ENCODE measurements at regions not wholly inside any gene's neighbourhood (a gene's known extent, or its start where the extent isn't known, plus 50 kb on each side); places are given as distances from the start of the nearest gene placed in this dataset.

DNA sequence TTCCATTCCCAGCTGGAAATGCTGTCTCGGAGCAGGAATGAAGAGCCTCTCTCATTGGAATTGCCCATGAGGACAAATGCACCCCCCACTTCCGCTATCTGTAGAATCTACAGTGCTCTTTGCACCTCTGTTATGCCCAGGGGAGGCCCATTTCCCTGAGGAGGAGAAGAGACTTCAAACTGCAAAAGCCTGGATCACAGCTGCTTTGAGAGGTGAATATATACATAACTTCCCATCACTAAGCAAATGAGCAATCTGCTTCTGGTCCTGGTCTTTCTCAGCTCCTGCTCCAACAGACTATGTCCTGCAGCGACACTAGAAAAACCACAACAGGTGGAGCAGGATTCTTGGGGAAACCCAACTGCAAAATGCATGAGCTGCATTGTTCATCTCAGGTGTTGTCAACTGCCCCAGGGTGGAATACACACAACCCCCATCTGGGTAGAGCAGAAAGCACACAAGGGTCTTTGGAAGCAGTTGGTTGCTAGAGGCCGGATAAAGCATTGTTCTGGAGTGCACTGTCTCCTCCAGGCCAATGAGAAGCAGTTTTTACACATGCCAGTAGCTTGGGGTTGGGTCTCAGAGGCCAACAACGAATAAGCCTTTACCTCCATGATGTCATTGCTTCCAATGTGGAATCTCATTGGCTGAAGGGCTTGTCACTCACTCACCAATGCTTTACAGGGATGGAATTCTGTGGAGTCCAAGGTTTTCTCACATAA lies 67.7 kb upstream of the RAB4A start (continued):
- TF ChIP-seq SNAPC4 (CRISPR knock-in tag; IDR thresholded peaks at IDR 0.05), result no peak
- TF ChIP-seq, protein P1, sequence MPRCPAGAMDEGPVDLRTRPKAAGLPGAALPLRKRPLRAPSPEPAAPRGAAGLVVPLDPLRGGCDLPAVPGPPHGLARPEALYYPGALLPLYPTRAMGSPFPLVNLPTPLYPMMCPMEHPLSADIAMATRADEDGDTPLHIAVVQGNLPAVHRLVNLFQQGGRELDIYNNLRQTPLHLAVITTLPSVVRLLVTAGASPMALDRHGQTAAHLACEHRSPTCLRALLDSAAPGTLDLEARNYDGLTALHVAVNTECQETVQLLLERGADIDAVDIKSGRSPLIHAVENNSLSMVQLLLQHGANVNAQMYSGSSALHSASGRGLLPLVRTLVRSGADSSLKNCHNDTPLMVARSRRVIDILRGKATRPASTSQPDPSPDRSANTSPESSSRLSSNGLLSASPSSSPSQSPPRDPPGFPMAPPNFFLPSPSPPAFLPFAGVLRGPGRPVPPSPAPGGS (CRISPR knock-in tag; IDR thresholded peaks at IDR 0.05), result no peak
- TF ChIP-seq, protein P2, sequence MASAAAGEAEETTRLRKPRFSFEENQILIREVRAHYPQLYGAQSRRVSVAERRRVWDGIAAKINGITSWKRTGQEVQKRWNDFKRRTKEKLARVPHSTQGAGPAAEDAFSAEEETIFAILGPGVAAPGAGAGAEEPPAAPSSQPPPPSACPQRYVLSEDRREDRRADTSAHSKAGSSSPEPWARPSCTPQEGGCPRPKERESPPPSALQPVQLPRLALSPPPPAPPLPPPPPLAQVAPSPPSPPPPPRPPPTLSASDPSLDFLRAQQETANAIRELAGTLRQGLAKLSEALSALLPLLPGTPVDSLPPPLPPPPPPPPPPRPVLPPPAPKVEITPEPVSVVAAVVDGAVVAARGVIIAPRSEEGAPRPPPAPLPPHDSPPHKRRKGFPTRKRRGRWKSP (CRISPR knock-in tag; IDR thresholded peaks at IDR 0.05), result no peak
- no peak; the same call in 1 of the 2 replicates for TF ChIP-seq FOXC1 (CRISPR knock-in tag; IDR thresholded peaks at IDR 0.05; ENCODE audit: borderline replicate concordance)
- TF ChIP-seq ZNF296 (CRISPR knock-in tag; conservative IDR thresholded peaks at IDR 0.05), result no peak
- TF ChIP-seq ZNF138 (CRISPR knock-in tag; IDR thresholded peaks at IDR 0.05; ENCODE audit: low read depth), result no peak
- no peak for TF ChIP-seq NR2F6 (IDR thresholded peaks at IDR 0.05)
- 0 out of 2 replicates have a peak, but pooled peaks have one; percentile 39 for TF ChIP-seq NR2F6 (CRISPR knock-in tag; IDR thresholded peaks at IDR 0.05)
- no peak for TF ChIP-seq ZNF280D (CRISPR knock-in tag; IDR thresholded peaks at IDR 0.05)
- no peak for TF ChIP-seq ZNF235 (CRISPR knock-in tag; IDR thresholded peaks at IDR 0.05; ENCODE audit: borderline replicate concordance)
- peak; percentile 46; the same call in 1 of the 2 replicates for TF ChIP-seq ZNF350 (CRISPR knock-in tag; IDR thresholded peaks at IDR 0.05; ENCODE audit: borderline replicate concordance, low read depth)
- TF ChIP-seq SIN3B (IDR thresholded peaks at IDR 0.05; ENCODE audit: low read length), result no peak
- TF ChIP-seq, protein P3, sequence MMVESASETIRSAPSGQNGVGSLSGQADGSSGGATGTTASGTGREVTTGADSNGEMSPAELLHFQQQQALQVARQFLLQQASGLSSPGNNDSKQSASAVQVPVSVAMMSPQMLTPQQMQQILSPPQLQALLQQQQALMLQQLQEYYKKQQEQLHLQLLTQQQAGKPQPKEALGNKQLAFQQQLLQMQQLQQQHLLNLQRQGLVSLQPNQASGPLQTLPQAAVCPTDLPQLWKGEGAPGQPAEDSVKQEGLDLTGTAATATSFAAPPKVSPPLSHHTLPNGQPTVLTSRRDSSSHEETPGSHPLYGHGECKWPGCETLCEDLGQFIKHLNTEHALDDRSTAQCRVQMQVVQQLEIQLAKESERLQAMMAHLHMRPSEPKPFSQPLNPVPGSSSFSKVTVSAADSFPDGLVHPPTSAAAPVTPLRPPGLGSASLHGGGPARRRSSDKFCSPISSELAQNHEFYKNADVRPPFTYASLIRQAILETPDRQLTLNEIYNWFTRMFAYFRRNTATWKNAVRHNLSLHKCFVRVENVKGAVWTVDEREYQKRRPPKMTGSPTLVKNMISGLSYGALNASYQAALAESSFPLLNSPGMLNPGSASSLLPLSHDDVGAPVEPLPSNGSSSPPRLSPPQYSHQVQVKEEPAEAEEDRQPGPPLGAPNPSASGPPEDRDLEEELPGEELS (CRISPR knock-in tag; IDR thresholded peaks at IDR 0.05), result no peak; the same call in 1 of the 2 replicates
- no peak for TF ChIP-seq HMGA1 (CRISPR knock-in tag; conservative IDR thresholded peaks at IDR 0.05)
- TF ChIP-seq FOXJ3 (CRISPR knock-in tag; IDR thresholded peaks at IDR 0.05; ENCODE audit: borderline replicate concordance), result peak; percentile 25; the same call in 1 of the 2 replicates
- TF ChIP-seq CENPBD1 (CRISPR knock-in tag; IDR thresholded peaks at IDR 0.05; ENCODE audit: borderline replicate concordance, low read depth), result no peak

Measured in HepG2 (cell line).